ENCODE measurements at regions not wholly inside any gene's neighbourhood (a gene's known extent, or its start where the extent isn't known, plus 50 kb on each side); places are given as distances from the start of the nearest gene placed in this dataset.

DNA sequence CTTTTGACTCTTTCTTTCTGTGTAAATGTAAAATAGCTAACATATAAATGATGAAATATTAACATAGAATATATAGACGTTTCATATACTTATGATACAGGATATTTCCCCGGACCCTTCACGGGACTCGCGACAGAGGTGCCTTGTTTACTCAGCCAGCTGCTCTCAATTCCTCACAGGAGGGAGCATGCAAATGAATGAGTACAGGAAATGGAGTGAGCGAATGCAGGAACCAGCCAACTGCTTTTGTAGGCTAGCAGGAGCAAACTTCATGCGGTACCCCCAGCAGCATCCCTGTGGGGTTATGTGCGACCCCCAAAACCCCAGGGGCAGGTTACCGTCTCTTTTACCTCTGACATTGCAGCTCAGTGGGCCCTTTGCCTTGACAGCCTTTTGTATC, 110.3 kb upstream of the PDHA2 start:
- dilution Hi-C loops (cut with MboI; ENCODE audit: extremely low pct_ligation_motif_present, low sequenced_read_pairs) = no loop called here
- Histone ChIP-seq H3K9me1 (replicated peaks; ENCODE audit: control insufficient read depth, extremely low read depth, insufficient read depth, low read length) (no peaks in the 10 kb centered on the region), H3K9me3 (replicated peaks; ENCODE audit: control insufficient read depth, insufficient read depth, low read length) (no peaks in the 10 kb centered on the region), H2AFZ (ENCODE audit: low read depth, low read length) (no peak overlapping the region), H3K4me1 (ENCODE audit: control insufficient read depth, extremely low read depth, insufficient read depth, low read length) (no peaks in the 10 kb centered on the region), H3K27ac (ENCODE audit: insufficient read depth, low read depth, low read length) (no peak overlapping the region), H3K4me2 (ENCODE audit: insufficient read depth, low read length) (no peak overlapping the region), H3K79me2 (ENCODE audit: control insufficient read depth, insufficient read depth, low read length) (no peaks in the 10 kb centered on the region), H3K36me3 (ENCODE audit: control insufficient read depth in 2 of 2, extremely low read depth in 1 of 2, insufficient read depth in 2 of 2, low read length in 2 of 2) (no peaks in the 10 kb centered on the region), H4K20me1 (replicated peaks; ENCODE audit: control insufficient read depth, extremely low read depth, insufficient read depth, low read length) (no peaks in the 10 kb centered on the region), H3K9ac (replicated peaks; ENCODE audit: extremely low read depth, insufficient read depth, low read length) (no peak overlapping the region), H3K4me3 (replicated peaks in 1 of 3; ENCODE audit: insufficient read depth in 1 of 3, low read depth in 1 of 3, low read length in 3 of 3) (no peak overlapping the region), H3K27me3 (ENCODE audit: control insufficient read depth in 2 of 2, insufficient read depth in 2 of 2, low read length in 2 of 2) (peaks cover 0 to 2% of the 10 kb centered on the region in 2 experiments)
- FAIRE-seq (no peak), DNase-seq (ENCODE audit: low read depth, low spot score) (no peak)
- BruUV-seq (replicated peaks) = no TSS peak
- no peak for TF ChIP-seq POLR2A (IDR thresholded peaks at IDR 0.05; ENCODE audit: low read depth, low read length)
- TF ChIP-seq, protein P1, sequence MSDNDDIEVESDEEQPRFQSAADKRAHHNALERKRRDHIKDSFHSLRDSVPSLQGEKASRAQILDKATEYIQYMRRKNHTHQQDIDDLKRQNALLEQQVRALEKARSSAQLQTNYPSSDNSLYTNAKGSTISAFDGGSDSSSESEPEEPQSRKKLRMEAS (IDR thresholded peaks at IDR 0.05; ENCODE audit: insufficient read depth, insufficient read length) = no peak
- TF ChIP-seq, protein P2, sequence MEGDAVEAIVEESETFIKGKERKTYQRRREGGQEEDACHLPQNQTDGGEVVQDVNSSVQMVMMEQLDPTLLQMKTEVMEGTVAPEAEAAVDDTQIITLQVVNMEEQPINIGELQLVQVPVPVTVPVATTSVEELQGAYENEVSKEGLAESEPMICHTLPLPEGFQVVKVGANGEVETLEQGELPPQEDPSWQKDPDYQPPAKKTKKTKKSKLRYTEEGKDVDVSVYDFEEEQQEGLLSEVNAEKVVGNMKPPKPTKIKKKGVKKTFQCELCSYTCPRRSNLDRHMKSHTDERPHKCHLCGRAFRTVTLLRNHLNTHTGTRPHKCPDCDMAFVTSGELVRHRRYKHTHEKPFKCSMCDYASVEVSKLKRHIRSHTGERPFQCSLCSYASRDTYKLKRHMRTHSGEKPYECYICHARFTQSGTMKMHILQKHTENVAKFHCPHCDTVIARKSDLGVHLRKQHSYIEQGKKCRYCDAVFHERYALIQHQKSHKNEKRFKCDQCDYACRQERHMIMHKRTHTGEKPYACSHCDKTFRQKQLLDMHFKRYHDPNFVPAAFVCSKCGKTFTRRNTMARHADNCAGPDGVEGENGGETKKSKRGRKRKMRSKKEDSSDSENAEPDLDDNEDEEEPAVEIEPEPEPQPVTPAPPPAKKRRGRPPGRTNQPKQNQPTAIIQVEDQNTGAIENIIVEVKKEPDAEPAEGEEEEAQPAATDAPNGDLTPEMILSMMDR (IDR thresholded peaks at IDR 0.05; ENCODE audit: extremely low read depth in 1 of 2, insufficient read depth in 1 of 2, low read depth in 1 of 2, low read length in 2 of 2) = no peak
- no peak for TF ChIP-seq MYC (IDR thresholded peaks at IDR 0.05; ENCODE audit: low read depth, low read length)
- TF ChIP-seq JUN (IDR thresholded peaks at IDR 0.05; ENCODE audit: borderline replicate concordance, insufficient read depth, insufficient read length, low read depth) = no peak
- no peak for TF ChIP-seq POLR2AphosphoS5 (IDR thresholded peaks at IDR 0.05; ENCODE audit: insufficient read depth, low read depth, low read length)
- TF ChIP-seq EZH2 (IDR thresholded peaks at IDR 0.05; ENCODE audit: borderline replicate concordance, low read depth, low read length, severe bottlenecking) = no peak
- no peak for TF ChIP-seq FOS (IDR thresholded peaks at IDR 0.05; ENCODE audit: borderline replicate concordance, insufficient read depth, low read length)
- no peak for TF ChIP-seq GATA2 (IDR thresholded peaks at IDR 0.05; ENCODE audit: insufficient read depth, insufficient read length, low read depth, low read length)
- ChIA-PET CTCF (no interaction called here), POLR2A (no interaction called here)
- intact Hi-C loops (cut with micrococcal nuclease) = no loop called here

Measured in endothelial cell of umbilical vein (primary cell).